WERI-Rb-1 (cell line): ENCODE measurements at regions not wholly inside any gene's neighbourhood (a gene's known extent, or its start where the extent isn't known, plus 50 kb on each side); places are given as distances from the start of the nearest gene placed in this dataset.

Source experiments
- DNase-seq: peaks from one replicate; pipeline ENCODE4 v3.0.0-alpha.2; 2020
- H3K27ac ChIP-seq: fragments of 250-450 bp; sonication (Bioruptor Pico); 2 replicates; pipeline ENCODE4 v1.5.1; 2020; ENCODE audit warnings: mild to moderate bottlenecking, moderate library complexity
- H3K27me3 ChIP-seq: fragments of 250-450 bp; sonication (Bioruptor Pico); 2 replicates; pipeline ENCODE4 v1.5.1; 2021; ENCODE audit warnings: mild to moderate bottlenecking, low read depth, moderate library complexity; ENCODE audit not compliant: insufficient read depth, severe bottlenecking
- H3K36me3 ChIP-seq: fragments of 250-450 bp; sonication (Bioruptor Pico); 2 replicates; pipeline ENCODE4 v1.5.1; 2020; ENCODE audit warnings: mild to moderate bottlenecking, moderate library complexity
- H3K4me3 ChIP-seq: 2 replicates; pipeline ENCODE4 v1.5.1; 2011; ENCODE audit warnings: low read depth, mild to moderate bottlenecking, control low read depth, low read length
- H3K9me3 ChIP-seq: fragments of 250-450 bp; sonication (Bioruptor Pico); 2 replicates; pipeline ENCODE4 v1.5.1; 2021; ENCODE audit warnings: mild to moderate bottlenecking, moderate library complexity; ENCODE audit not compliant: severe bottlenecking
- CTCF ChIP-seq: IDR thresholded peaks from 2 replicates; pipeline ENCODE4 v1.5.1; 2011; ENCODE audit warnings: low read depth, mild to moderate bottlenecking, control low read depth, inconsistent platforms, low read length

- H3K36me3 ChIP-seq = no peaks in the 10 kb centered on the region
- no peak for TF ChIP-seq CTCF
- H3K27ac ChIP-seq = no peak overlapping the region
Observed at GRCh38 chr13:21966014-21966413, 295.1 kb downstream of the FGF9 start.

GRCh38 chr13:21967871-21968270, 297.0 kb downstream of the FGF9 start:
- TF ChIP-seq CTCF = no peak
- Histone ChIP-seq H3K36me3 (no peaks in the 10 kb centered on the region), H3K9me3 (no peaks in the 10 kb centered on the region), H3K27me3 (peaks cover 79% of the 10 kb centered on the region), H3K27ac (no peak overlapping the region), H3K4me3 (no peak overlapping the region)
- no peak for DNase-seq

More at GRCh38 chr13:21966014-21966413, 295.1 kb downstream of the FGF9 start:
- H3K4me3 ChIP-seq = no peak overlapping the region
- peaks cover 2% of the 10 kb centered on the region for H3K9me3 ChIP-seq
- no peak for DNase-seq
- H3K27me3 ChIP-seq = peaks cover 72% of the 10 kb centered on the region

- peaks cover 86% of the 10 kb centered on the region for H3K27me3 ChIP-seq
- H3K4me3 ChIP-seq = no peak overlapping the region
- no peak overlapping the region for H3K27ac ChIP-seq
- no peaks in the 10 kb centered on the region for H3K36me3 ChIP-seq
- DNase-seq = no peak
- no peaks in the 10 kb centered on the region for H3K9me3 ChIP-seq
- no peak for TF ChIP-seq CTCF
Observed at GRCh38 chr13:21970172-21970571, 299.3 kb downstream of the FGF9 start.

- Histone ChIP-seq H3K27ac (no peak overlapping the region), H3K4me3 (no peak overlapping the region), H3K27me3 (peaks cover 86% of the 10 kb centered on the region), H3K9me3 (no peaks in the 10 kb centered on the region), H3K36me3 (no peaks in the 10 kb centered on the region)
- no peak for DNase-seq
- TF ChIP-seq CTCF = no peak
Observed at GRCh38 chr13:21970918-21971317, 300.0 kb downstream of the FGF9 start.

- no peak for TF ChIP-seq CTCF
- no peaks in the 10 kb centered on the region for H3K36me3 ChIP-seq
- H3K27ac ChIP-seq = no peak overlapping the region
- DNase-seq = no peak
- no peak overlapping the region for H3K4me3 ChIP-seq
- H3K9me3 ChIP-seq = no peaks in the 10 kb centered on the region
- peaks cover 86% of the 10 kb centered on the region for H3K27me3 ChIP-seq
Observed at GRCh38 chr13:21971662-21972621, 301.1 kb downstream of the FGF9 start.
